ENCODE measurements at regions not wholly inside any gene's neighbourhood (a gene's known extent, or its start where the extent isn't known, plus 50 kb on each side); places are given as distances from the start of the nearest gene placed in this dataset.

DNA sequence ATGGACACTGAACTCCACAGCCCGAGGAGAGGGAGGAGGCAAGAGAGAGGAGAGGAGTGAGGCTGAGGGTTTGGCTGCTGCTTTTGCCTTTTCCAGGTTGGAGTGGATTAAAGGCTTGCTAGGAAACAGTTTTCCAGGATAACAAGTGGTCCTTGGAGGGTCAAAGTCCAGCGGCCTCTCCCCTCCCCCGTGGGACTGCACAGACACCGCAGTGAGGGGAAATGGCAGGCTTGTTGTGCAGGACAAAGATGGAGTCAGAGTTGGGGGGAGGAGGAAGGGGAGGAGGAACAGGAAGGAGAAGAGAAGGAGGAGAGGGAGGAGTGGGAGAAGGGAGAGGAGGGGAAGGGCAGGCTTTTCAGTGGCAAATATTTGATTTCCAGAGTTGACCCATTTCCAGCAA lies 245.5 kb downstream of the RBM19 start:
- Histone ChIP-seq H3K4me1 (ENCODE audit: insufficient read depth, low read length, severe bottlenecking) (no peaks in the 10 kb centered on the region), H3K4me3 (ENCODE audit: low read depth, low read length, poor library complexity, severe bottlenecking) (no peak overlapping the region), H3K9ac (ENCODE audit: low read length) (no peak overlapping the region), H3K79me2 (ENCODE audit: insufficient read depth, low read length) (no peaks in the 10 kb centered on the region), H3K4me2 (ENCODE audit: low read length) (no peak overlapping the region), H3F3A (ENCODE audit: insufficient read depth, low read length) (no peaks in the 10 kb centered on the region), H3K9me2 (ENCODE audit: low read depth, low read length) (no peaks in the 10 kb centered on the region), H3K27ac (ENCODE audit: low read depth, low read length, poor library complexity, severe bottlenecking) (no peak overlapping the region), H3K9me3 (ENCODE audit: low read length) (no peaks in the 10 kb centered on the region), H3K27me3 (ENCODE audit: insufficient read depth, low read length) (no peaks in the 10 kb centered on the region), H4K20me1 (ENCODE audit: insufficient read depth, low read length) (no peaks in the 10 kb centered on the region), H2AFZ (ENCODE audit: low read length) (no peak overlapping the region), H3K36me3 (ENCODE audit: insufficient read depth, low read length) (no peaks in the 10 kb centered on the region)
- TF ChIP-seq EZH2 (IDR thresholded peaks at IDR 0.05; ENCODE audit: borderline replicate concordance, low read length) = no peak

DNA sequence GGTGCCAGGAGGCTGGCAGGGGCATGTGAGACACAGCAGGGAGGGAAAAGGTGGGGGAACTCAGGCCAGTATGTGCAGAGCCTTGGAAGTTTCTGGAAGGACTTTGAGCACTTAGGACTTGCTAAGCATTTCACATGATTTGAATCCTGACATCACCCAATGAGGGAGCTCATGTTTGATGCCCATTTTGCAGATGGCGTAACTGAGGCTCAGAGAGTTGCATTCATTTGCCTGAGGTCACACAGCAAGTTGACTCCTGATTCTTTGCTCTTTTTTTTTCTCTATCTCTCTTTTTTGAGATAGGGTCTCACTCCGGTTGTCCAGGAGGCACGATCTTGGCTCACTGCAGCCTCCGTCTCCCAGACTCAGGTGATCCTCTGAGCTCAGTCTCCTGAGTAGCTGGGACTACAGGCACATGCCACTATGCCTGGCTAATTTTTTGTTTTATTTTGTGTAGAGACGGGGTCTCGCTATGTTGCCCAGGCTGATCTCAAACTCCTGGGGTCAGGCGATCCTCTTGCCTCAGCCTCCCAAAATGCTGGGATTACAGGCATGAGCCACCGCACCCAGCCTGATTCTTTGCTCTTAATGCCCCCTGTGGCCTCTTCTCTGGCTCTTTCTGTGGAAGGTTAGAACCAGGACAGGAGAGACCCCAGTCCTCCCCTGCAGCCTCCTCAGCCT lies 246.1 kb downstream of the RBM19 start:
- H3K4me1 ChIP-seq (ENCODE audit: insufficient read depth, low read length, severe bottlenecking) = no peaks in the 10 kb centered on the region
- no peaks in the 10 kb centered on the region for H3K27me3 ChIP-seq (ENCODE audit: insufficient read depth, low read length)
- TF ChIP-seq, protein P1, sequence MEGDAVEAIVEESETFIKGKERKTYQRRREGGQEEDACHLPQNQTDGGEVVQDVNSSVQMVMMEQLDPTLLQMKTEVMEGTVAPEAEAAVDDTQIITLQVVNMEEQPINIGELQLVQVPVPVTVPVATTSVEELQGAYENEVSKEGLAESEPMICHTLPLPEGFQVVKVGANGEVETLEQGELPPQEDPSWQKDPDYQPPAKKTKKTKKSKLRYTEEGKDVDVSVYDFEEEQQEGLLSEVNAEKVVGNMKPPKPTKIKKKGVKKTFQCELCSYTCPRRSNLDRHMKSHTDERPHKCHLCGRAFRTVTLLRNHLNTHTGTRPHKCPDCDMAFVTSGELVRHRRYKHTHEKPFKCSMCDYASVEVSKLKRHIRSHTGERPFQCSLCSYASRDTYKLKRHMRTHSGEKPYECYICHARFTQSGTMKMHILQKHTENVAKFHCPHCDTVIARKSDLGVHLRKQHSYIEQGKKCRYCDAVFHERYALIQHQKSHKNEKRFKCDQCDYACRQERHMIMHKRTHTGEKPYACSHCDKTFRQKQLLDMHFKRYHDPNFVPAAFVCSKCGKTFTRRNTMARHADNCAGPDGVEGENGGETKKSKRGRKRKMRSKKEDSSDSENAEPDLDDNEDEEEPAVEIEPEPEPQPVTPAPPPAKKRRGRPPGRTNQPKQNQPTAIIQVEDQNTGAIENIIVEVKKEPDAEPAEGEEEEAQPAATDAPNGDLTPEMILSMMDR (IDR thresholded peaks at IDR 0.05; ENCODE audit: low read length) = no peak
- TF ChIP-seq EZH2 (IDR thresholded peaks at IDR 0.05; ENCODE audit: borderline replicate concordance, low read length) = no peak
- H2AFZ ChIP-seq (ENCODE audit: low read length) = no peak overlapping the region
- H3K9me2 ChIP-seq (ENCODE audit: low read depth, low read length) = no peaks in the 10 kb centered on the region
- H4K20me1 ChIP-seq (ENCODE audit: insufficient read depth, low read length) = no peaks in the 10 kb centered on the region
- H3K27ac ChIP-seq (ENCODE audit: low read depth, low read length, poor library complexity, severe bottlenecking) = no peak overlapping the region
- H3K9me3 ChIP-seq (ENCODE audit: low read length) = no peaks in the 10 kb centered on the region
- H3F3A ChIP-seq (ENCODE audit: insufficient read depth, low read length) = no peaks in the 10 kb centered on the region
- no peak overlapping the region for H3K4me2 ChIP-seq (ENCODE audit: low read length)
- no peaks in the 10 kb centered on the region for H3K36me3 ChIP-seq (ENCODE audit: insufficient read depth, low read length)
- no peak overlapping the region for H3K9ac ChIP-seq (ENCODE audit: low read length)
- H3K4me3 ChIP-seq (ENCODE audit: low read depth, low read length, poor library complexity, severe bottlenecking) = no peak overlapping the region
- H3K79me2 ChIP-seq (ENCODE audit: insufficient read depth, low read length) = no peaks in the 10 kb centered on the region

DNA sequence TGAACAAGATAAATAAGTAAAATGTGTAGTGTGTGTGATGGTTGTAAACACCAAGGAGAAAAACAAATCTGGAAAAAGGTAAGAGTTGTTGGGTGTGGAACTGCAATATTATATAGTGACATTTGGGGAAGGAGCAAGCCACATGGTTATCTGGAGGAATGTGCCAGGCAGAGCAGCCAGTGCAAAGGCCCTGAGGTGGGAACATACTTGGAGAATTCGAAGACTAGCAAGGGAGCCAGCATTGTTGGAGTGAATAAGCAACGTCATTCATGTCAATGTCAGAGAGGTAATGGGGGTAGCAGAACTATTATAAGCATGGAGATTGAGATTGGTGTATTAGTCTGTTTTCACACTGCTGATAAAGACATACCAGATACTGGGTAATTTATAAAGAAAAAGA lies 241.5 kb upstream of the LHX5 start:
- Histone ChIP-seq H3F3A (ENCODE audit: insufficient read depth, low read length) (no peaks in the 10 kb centered on the region), H3K36me3 (ENCODE audit: insufficient read depth, low read length) (no peaks in the 10 kb centered on the region), H4K20me1 (ENCODE audit: insufficient read depth, low read length) (no peaks in the 10 kb centered on the region), H3K79me2 (ENCODE audit: insufficient read depth, low read length) (no peaks in the 10 kb centered on the region), H3K9me2 (ENCODE audit: low read depth, low read length) (no peaks in the 10 kb centered on the region), H3K4me2 (ENCODE audit: low read length) (no peak overlapping the region), H3K4me3 (ENCODE audit: low read depth, low read length, poor library complexity, severe bottlenecking) (no peak overlapping the region), H3K9me3 (ENCODE audit: low read length) (no peaks in the 10 kb centered on the region), H3K27me3 (ENCODE audit: insufficient read depth, low read length) (peaks cover 5% of the 10 kb centered on the region; the same call in 1 of the 2 replicates), H3K9ac (ENCODE audit: low read length) (no peak overlapping the region), H2AFZ (ENCODE audit: low read length) (no peak overlapping the region), H3K27ac (ENCODE audit: low read depth, low read length, poor library complexity, severe bottlenecking) (no peak overlapping the region), H3K4me1 (ENCODE audit: insufficient read depth, low read length, severe bottlenecking) (no peaks in the 10 kb centered on the region)
- TF ChIP-seq, protein P1 (IDR thresholded peaks at IDR 0.05; ENCODE audit: low read length) = no peak
- no peak for TF ChIP-seq EZH2 (IDR thresholded peaks at IDR 0.05; ENCODE audit: borderline replicate concordance, low read length)

DNA sequence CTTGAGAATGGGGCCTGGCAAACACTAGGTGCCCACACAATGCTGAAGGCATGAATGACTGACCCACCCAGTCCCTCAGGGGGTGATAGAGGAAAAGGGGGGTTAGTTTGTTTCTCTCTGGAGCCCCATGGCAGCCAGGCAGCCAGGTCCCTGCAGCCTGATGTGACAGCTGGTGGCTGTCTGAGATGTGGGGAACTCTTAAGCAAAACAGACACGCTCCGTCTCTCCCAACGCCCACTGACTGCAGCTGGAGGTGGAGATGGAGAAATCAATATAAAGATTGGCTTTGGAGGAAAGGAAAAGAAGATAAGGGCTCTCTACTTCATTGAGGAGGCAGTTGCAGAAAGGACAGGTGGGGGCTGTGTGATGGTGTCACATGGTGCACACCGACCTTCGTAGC lies 240.8 kb upstream of the LHX5 start:
- peaks cover 5% of the 10 kb centered on the region; the same call in 1 of the 2 replicates for H3K27me3 ChIP-seq (ENCODE audit: insufficient read depth, low read length)

More for the DNA sequence above, 240.8 kb upstream of the LHX5 start:
- Histone ChIP-seq H4K20me1 (ENCODE audit: insufficient read depth, low read length) (no peaks in the 10 kb centered on the region), H3K9ac (ENCODE audit: low read length) (no peak overlapping the region), H3K27ac (ENCODE audit: low read depth, low read length, poor library complexity, severe bottlenecking) (no peak overlapping the region), H3K9me3 (ENCODE audit: low read length) (no peaks in the 10 kb centered on the region), H3K36me3 (ENCODE audit: insufficient read depth, low read length) (no peaks in the 10 kb centered on the region), H3K9me2 (ENCODE audit: low read depth, low read length) (no peaks in the 10 kb centered on the region), H3K4me1 (ENCODE audit: insufficient read depth, low read length, severe bottlenecking) (no peaks in the 10 kb centered on the region), H3K4me3 (ENCODE audit: low read depth, low read length, poor library complexity, severe bottlenecking) (no peak overlapping the region), H3K79me2 (ENCODE audit: insufficient read depth, low read length) (no peaks in the 10 kb centered on the region), H3K4me2 (ENCODE audit: low read length) (no peak overlapping the region), H3F3A (ENCODE audit: insufficient read depth, low read length) (no peaks in the 10 kb centered on the region), H2AFZ (ENCODE audit: low read length) (no peak overlapping the region)
- no peak for TF ChIP-seq EZH2 (IDR thresholded peaks at IDR 0.05; ENCODE audit: borderline replicate concordance, low read length)
- TF ChIP-seq, protein P1 (IDR thresholded peaks at IDR 0.05; ENCODE audit: low read length) = no peak
